ENCODE measurements at regions not wholly inside any gene's neighbourhood (a gene's known extent, or its start where the extent isn't known, plus 50 kb on each side); places are given as distances from the start of the nearest gene placed in this dataset.

DNA sequence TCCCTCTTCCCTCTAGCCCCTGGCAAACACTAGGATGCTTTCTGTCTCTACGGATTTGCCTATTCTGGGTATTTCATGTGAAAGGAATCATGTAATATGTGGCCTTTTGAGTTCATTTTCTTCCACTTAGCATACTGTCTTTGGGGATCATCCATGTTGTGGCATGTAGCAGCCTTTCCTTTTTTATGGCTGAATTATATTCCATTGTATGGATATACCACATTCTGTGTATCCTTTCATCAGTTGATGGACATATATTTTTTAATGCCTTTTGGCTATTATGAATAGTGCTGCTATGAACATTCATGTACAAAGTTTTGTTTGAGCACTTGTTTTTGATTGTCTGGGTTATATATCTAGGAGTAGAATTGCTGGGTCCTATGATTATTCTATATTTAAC is 258.4 kb upstream of the CSF3R start:
- TF ChIP-seq, protein P1, sequence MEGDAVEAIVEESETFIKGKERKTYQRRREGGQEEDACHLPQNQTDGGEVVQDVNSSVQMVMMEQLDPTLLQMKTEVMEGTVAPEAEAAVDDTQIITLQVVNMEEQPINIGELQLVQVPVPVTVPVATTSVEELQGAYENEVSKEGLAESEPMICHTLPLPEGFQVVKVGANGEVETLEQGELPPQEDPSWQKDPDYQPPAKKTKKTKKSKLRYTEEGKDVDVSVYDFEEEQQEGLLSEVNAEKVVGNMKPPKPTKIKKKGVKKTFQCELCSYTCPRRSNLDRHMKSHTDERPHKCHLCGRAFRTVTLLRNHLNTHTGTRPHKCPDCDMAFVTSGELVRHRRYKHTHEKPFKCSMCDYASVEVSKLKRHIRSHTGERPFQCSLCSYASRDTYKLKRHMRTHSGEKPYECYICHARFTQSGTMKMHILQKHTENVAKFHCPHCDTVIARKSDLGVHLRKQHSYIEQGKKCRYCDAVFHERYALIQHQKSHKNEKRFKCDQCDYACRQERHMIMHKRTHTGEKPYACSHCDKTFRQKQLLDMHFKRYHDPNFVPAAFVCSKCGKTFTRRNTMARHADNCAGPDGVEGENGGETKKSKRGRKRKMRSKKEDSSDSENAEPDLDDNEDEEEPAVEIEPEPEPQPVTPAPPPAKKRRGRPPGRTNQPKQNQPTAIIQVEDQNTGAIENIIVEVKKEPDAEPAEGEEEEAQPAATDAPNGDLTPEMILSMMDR (IDR thresholded peaks at IDR 0.05): no peak
- no peak for TF ChIP-seq POLR2A (IDR thresholded peaks at IDR 0.05)

Data from testis (tissue), 2 donors.